A673 (cell line): ENCODE measurements at regions not wholly inside any gene's neighbourhood (a gene's known extent, or its start where the extent isn't known, plus 50 kb on each side); places are given as distances from the start of the nearest gene placed in this dataset.

Experiments used
- BruUV-seq: library from RNA; stranded (reverse); fragments of 400-500 nt; replicated peaks from 2 replicates; lab custom pipeline; 2021; lab: Mats Ljungman, UMichigan
- CTCF ChIA-PET: fragments of 300-600 bp; sonication (Branson Sonifier 250); formaldehyde crosslinking; loops from one replicate; lab custom pipeline; 2022; ENCODE audit warnings: antibody characterized with exemption; lab: Charles Lee
- POLR2A ChIA-PET: fragments of 300-600 bp; sonication (Branson Sonifier 250); formaldehyde crosslinking; loops from one replicate; lab custom pipeline; 2022; ENCODE audit warnings: antibody characterized with exemption; ENCODE audit not compliant: low non-redundant PET; lab: Charles Lee
- DNase-seq: peaks from one replicate; pipeline ENCODE4 v3.0.0-alpha.2; 2015; ENCODE audit warnings: low spot score
- H3K27ac ChIP-seq: fragments of 200-600 bp; sonication (generic); 2 replicates; pipeline ENCODE4 v1.5.1; 2016; ENCODE audit warnings: mixed run types, low read depth, mild to moderate bottlenecking, mixed read lengths, antibody characterized with exemption, low read length; ENCODE audit not compliant: poor library complexity, severe bottlenecking
- H3K27me3 ChIP-seq: fragments of 200-600 bp; sonication (generic); replicated peaks from 2 replicates; pipeline ENCODE4 v1.6.1; 2017; ENCODE audit warnings: mixed run types, low read depth, mild to moderate bottlenecking, mixed read lengths, antibody characterized with exemption, low read length; ENCODE audit not compliant: insufficient read depth, poor library complexity
- H3K36me3 ChIP-seq: fragments of 200-600 bp; sonication (generic); 2 replicates; pipeline ENCODE4 v1.6.1; 2016; ENCODE audit warnings: mixed run types, mild to moderate bottlenecking, mixed read lengths, antibody characterized with exemption, low read length; ENCODE audit not compliant: insufficient read depth, poor library complexity, severe bottlenecking
- H3K4me1 ChIP-seq: fragments of 200-600 bp; sonication (generic); 2 replicates; pipeline ENCODE4 v1.6.1; 2017; ENCODE audit warnings: mixed run types, mild to moderate bottlenecking, mixed read lengths, antibody characterized with exemption, low read length; ENCODE audit not compliant: insufficient read depth, poor library complexity, severe bottlenecking
- H3K4me3 ChIP-seq: fragments of 200-600 bp; sonication (generic); 2 replicates; pipeline ENCODE4 v1.5.1; 2016; ENCODE audit warnings: low read depth, mixed run types, mild to moderate bottlenecking, mixed read lengths, low read length; ENCODE audit not compliant: poor library complexity, severe bottlenecking
- H3K9me3 ChIP-seq: fragments of 200-600 bp; sonication (generic); 2 replicates; pipeline ENCODE4 v1.6.1; 2016; ENCODE audit warnings: mixed run types, low read depth, mild to moderate bottlenecking, mixed read lengths, antibody characterized with exemption, low read length; ENCODE audit not compliant: poor library complexity, severe bottlenecking
- EZH2 ChIP-seq: fragments of 200-600 bp; sonication (generic); IDR thresholded peaks from 2 replicates; pipeline ENCODE4 v1.6.1; 2017; ENCODE audit warnings: borderline replicate concordance, low read depth, mild to moderate bottlenecking, mixed read lengths, antibody characterized with exemption, low read length; ENCODE audit not compliant: poor library complexity, severe bottlenecking
- intact Hi-C: fragments of 100-400 bp; cut with micrococcal nuclease; formaldehyde crosslinking; loops from one replicate; pipeline ENCODE4 v1.10.0; 2022; ENCODE audit not compliant: unreplicated experiment
- TF ChIP-seq, protein P1 (sequence below): fragments of 300-800, 200-600 bp; sonication (generic); conservative IDR thresholded peaks from 2 replicates; pipeline ENCODE4 v1.5.1; 2017; ENCODE audit warnings: low read depth, mild to moderate bottlenecking, antibody characterized with exemption, low read length, moderate library complexity, mixed read lengths

DNA sequence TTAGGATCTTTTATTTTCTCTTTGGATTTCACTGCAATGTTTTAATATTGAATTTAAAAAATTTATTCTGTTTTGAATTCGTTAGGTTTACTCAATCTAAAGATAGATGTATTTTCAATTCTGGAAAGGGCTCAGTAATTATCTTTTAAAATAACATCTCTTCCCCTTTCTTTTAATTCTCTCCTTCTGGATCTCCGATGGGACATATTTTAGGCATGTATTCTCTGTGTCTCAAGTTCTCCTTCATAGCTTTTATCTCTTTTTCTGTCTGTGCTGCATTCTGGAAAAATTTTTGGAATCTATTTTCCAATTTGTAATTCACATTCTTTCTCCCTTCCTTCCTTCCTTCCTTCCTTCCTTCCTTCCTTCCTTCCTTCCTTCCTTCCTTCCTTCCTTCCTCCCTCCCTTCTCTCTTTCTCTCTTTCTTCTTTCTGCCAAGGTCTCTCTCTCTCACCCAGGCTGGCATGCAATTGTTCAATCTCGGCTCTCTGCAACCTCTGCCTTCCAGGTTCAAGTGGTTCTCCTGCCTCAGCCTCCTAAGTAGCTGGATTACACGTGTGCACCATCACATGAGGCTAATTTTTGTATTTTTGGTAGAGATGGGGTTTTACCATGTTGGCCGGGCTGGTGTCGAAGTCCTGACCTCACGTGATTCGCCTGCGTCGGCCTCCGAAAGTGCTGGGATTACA, 98.5 kb upstream of the CTTNBP2 start:
- BruUV-seq = no TSS peak

DNA sequence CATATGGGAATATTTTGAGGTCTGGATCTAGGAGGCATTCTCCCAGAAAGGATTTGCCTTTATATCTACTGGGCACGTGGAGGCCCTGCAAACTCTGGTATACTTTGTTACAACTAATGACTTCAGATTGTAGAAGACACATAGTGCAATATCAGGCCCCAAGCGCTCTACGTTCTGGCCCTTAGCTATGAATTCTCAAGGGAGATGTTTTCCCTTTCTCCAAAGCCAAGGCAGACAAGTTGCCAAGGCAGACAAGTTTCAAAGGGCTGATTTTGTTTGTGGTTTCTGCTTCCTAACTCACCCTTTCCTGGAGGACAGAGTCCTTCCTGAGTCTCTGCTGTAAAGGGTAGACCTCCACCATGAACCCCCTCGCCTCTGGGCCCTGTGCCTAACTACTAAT, 99.4 kb upstream of the CTTNBP2 start:
- POLR2A ChIA-PET = interaction anchor here (0.5 to 0.6 kb wide), 2 partner anchors 14 to 854 kb away, joined by 3 to 4 read pairs; no protein-coding TSS in a partner anchor
- no TSS peak for BruUV-seq
- no peak for TF ChIP-seq EZH2
- TF ChIP-seq, protein P1, sequence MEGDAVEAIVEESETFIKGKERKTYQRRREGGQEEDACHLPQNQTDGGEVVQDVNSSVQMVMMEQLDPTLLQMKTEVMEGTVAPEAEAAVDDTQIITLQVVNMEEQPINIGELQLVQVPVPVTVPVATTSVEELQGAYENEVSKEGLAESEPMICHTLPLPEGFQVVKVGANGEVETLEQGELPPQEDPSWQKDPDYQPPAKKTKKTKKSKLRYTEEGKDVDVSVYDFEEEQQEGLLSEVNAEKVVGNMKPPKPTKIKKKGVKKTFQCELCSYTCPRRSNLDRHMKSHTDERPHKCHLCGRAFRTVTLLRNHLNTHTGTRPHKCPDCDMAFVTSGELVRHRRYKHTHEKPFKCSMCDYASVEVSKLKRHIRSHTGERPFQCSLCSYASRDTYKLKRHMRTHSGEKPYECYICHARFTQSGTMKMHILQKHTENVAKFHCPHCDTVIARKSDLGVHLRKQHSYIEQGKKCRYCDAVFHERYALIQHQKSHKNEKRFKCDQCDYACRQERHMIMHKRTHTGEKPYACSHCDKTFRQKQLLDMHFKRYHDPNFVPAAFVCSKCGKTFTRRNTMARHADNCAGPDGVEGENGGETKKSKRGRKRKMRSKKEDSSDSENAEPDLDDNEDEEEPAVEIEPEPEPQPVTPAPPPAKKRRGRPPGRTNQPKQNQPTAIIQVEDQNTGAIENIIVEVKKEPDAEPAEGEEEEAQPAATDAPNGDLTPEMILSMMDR = no peak
- H3K4me3 ChIP-seq = no peak overlapping the region
- H3K27ac ChIP-seq = peak overlapping the region; percentile 94
- no peaks in the 10 kb centered on the region for H3K27me3 ChIP-seq
- intact Hi-C loops = loop anchor here (2.0 to 5.0 kb wide), 4 partner anchors 100 to 225 kb away; partner anchors contain the start of gene CTTNBP2
- DNase-seq = peak; percentile 93
- H3K36me3 ChIP-seq = no peaks in the 10 kb centered on the region
- peaks cover 59% of the 10 kb centered on the region for H3K4me1 ChIP-seq
- CTCF ChIA-PET = no interaction called here
- peaks cover 5% of the 10 kb centered on the region for H3K9me3 ChIP-seq

More for the DNA sequence above, 98.5 kb upstream of the CTTNBP2 start:
- intact Hi-C loops = loop anchor here (2.0 to 5.0 kb wide), 5 partner anchors 99 to 226 kb away; partner anchors contain the start of gene CTTNBP2
- Histone ChIP-seq H3K9me3 (peaks cover 5% of the 10 kb centered on the region), H3K4me1 (peaks cover 58% of the 10 kb centered on the region), H3K4me3 (no peak overlapping the region), H3K27ac (peak overlapping the region; percentile 94), H3K27me3 (no peaks in the 10 kb centered on the region), H3K36me3 (no peaks in the 10 kb centered on the region)
- POLR2A ChIA-PET = no interaction called here
- DNase-seq = peak; percentile 93
- no peak for TF ChIP-seq EZH2
- CTCF ChIA-PET = no interaction called here

DNA sequence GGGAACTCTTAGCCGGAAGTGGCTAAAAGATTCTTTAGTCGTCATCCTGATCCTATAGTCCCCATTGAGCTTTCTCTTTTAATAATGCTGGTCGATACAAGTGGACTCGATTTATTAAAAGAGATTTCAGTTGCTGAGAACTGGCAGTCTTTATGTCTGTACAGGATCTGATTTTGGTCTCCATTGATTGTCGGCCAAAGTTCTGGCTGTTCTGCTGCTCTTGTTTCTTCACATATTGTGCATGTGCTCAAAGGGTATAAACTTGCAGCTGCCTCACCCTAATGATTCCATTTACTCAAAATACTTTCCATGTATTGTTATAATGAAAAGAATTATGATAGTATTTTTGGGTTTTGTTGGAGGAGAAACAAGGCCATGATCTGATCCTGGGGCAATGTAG, 100.7 kb upstream of the CTTNBP2 start:
- no TSS peak for BruUV-seq
- ChIA-PET POLR2A (no interaction called here), CTCF (no interaction called here)
- Histone ChIP-seq H3K27me3 (no peaks in the 10 kb centered on the region), H3K4me1 (peaks cover 59% of the 10 kb centered on the region), H3K9me3 (peaks cover 5% of the 10 kb centered on the region), H3K36me3 (no peaks in the 10 kb centered on the region), H3K27ac (peak overlapping the region; percentile 94), H3K4me3 (no peak overlapping the region)
- no peak for TF ChIP-seq EZH2
- TF ChIP-seq, protein P1 = no peak
- no peak for DNase-seq
- intact Hi-C loops = loop anchor here (2.0 to 5.0 kb wide), 4 partner anchors 102 to 223 kb away; partner anchors contain the start of gene CTTNBP2
